HEK293T (cell line): ENCODE measurements at regions not wholly inside any gene's neighbourhood (a gene's known extent, or its start where the extent isn't known, plus 50 kb on each side); places are given as distances from the start of the nearest gene placed in this dataset.

Experiments
- ARNT ChIP-seq: fragments of 450-650 bp; IDR thresholded peaks from 2 replicates; pipeline ENCODE4 v1.6.1; 2017; ENCODE audit warnings: mild to moderate bottlenecking
- ELF4 ChIP-seq: fragments of 450-650 bp; IDR thresholded peaks from 2 replicates; pipeline ENCODE4 v1.6.1; 2017; ENCODE audit warnings: antibody characterized with exemption
- FOXA1 ChIP-seq: fragments of 450-650 bp; IDR thresholded peaks from 2 replicates; pipeline ENCODE4 v1.6.1; 2016; ENCODE audit warnings: mild to moderate bottlenecking
- FOXK2 ChIP-seq: fragments of 450-650 bp; IDR thresholded peaks from 2 replicates; pipeline ENCODE4 v1.6.1; 2016; ENCODE audit warnings: mild to moderate bottlenecking
- FOXM1 ChIP-seq: fragments of 450-650 bp; IDR thresholded peaks from 2 replicates; pipeline ENCODE4 v1.6.1; 2017; ENCODE audit warnings: mild to moderate bottlenecking, borderline replicate concordance
- HDGF ChIP-seq: fragments of 450-650 bp; IDR thresholded peaks from 2 replicates; pipeline ENCODE4 v1.6.1; 2017; ENCODE audit warnings: antibody characterized with exemption, borderline replicate concordance
- LEF1 ChIP-seq: fragments of 450-650 bp; IDR thresholded peaks from 2 replicates; pipeline ENCODE4 v1.6.1; 2017; ENCODE audit warnings: mild to moderate bottlenecking, borderline replicate concordance
- SP1 ChIP-seq: fragments of 450-650 bp; IDR thresholded peaks from 2 replicates; pipeline ENCODE4 v1.6.1; 2017
- SUZ12 ChIP-seq: fragments of 450-650 bp; IDR thresholded peaks from 2 replicates; pipeline ENCODE4 v1.6.1; 2016; ENCODE audit warnings: mild to moderate bottlenecking
- TARDBP ChIP-seq: fragments of 450-650 bp; IDR thresholded peaks from 2 replicates; pipeline ENCODE4 v1.6.1; 2016
- TF ChIP-seq, protein P1 (sequence below): fragments of 450-650 bp; IDR thresholded peaks from 2 replicates; pipeline ENCODE4 v1.6.1; 2016

DNA sequence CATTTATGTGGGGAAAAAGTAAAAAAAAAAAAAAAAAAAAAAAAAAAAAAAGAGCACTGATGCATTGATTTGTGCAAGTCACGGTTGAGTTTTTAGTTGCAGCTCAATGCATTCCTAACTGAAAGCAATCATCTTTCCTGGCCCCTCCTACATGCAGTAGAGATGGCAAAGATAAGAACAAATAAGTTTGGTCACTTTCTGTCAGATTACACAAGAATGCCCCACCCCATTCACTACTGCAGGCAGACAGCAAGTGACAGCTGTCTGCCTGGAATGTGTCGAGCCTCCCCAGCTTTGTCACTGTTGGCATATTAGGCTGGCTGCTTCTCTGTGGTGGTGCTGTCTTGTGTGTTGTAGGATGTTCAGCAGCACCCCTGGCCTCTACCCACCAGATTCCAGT is 243.5 kb downstream of the FOXL1 start:
- TF ChIP-seq FOXM1, result no peak
- TF ChIP-seq, protein P1, sequence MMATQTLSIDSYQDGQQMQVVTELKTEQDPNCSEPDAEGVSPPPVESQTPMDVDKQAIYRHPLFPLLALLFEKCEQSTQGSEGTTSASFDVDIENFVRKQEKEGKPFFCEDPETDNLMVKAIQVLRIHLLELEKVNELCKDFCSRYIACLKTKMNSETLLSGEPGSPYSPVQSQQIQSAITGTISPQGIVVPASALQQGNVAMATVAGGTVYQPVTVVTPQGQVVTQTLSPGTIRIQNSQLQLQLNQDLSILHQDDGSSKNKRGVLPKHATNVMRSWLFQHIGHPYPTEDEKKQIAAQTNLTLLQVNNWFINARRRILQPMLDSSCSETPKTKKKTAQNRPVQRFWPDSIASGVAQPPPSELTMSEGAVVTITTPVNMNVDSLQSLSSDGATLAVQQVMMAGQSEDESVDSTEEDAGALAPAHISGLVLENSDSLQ, result no peak
- TF ChIP-seq ELF4, result no peak
- no peak for TF ChIP-seq HDGF
- no peak for TF ChIP-seq FOXA1
- TF ChIP-seq TARDBP, result no peak
- no peak for TF ChIP-seq FOXK2
- no peak for TF ChIP-seq ARNT
- no peak for TF ChIP-seq LEF1
- no peak for TF ChIP-seq SP1
- no peak for TF ChIP-seq SUZ12
